ENCODE measurements at regions not wholly inside any gene's neighbourhood (a gene's known extent, or its start where the extent isn't known, plus 50 kb on each side); places are given as distances from the start of the nearest gene placed in this dataset.
"Not testable (repeated sequence)": the region's sequence is repeated elsewhere in the genome, so short reads cannot be mapped to it uniquely, and the experiment has no call there.

GRCh38 chr14:51597261-51598001 is 54.3 kb upstream of the FRMD6 start:
- no peak for DNase-seq

GRCh38 chr14:51598924-51599600 is 52.6 kb upstream of the FRMD6 start:
- DNase-seq = not testable (repeated sequence)

- DNase-seq = no peak
Measured at GRCh38 chr14:51600658-51601057, 51.1 kb upstream of the FRMD6 start.

Measured in T-helper 9 cell (primary cell).